Right ventricle myocardium superior (tissue), 1 donor: ENCODE measurements at regions not wholly inside any gene's neighbourhood (a gene's known extent, or its start where the extent isn't known, plus 50 kb on each side); places are given as distances from the start of the nearest gene placed in this dataset.
A peak's percentile ranks its signal among the peaks of the same experiment; 100 is the strongest.
"Not testable (repeated sequence)": the region's sequence is repeated elsewhere in the genome, so short reads cannot be mapped to it uniquely, and the experiment has no call there.

Source experiments
- ATAC-seq: fragments of 200-7000 bp; cut with Tn5 transposase; one replicate; pipeline ENCODE4 v1.9.1; 2020; ENCODE audit warnings: mild to moderate bottlenecking; ENCODE audit not compliant: poor library complexity
- DNase-seq: peaks from one replicate; pipeline ENCODE4 v3.0.0-alpha.2; 2020
- intact Hi-C: fragments of 100-400 bp; cut with DNase I; formaldehyde crosslinking; loops from one replicate; pipeline ENCODE4 v1.11.2; 2022
- donor health status: DM: no; HTN: yes; CAD: no; lungs with severe emphysema.

- ATAC-seq (no peak), DNase-seq (no peak)
- intact Hi-C loops, result no loop called here
Measured at GRCh38 chr22:46038516-46039430, 61.8 kb upstream of the WNT7B start.

- ATAC-seq (no peak), DNase-seq (no peak)
- intact Hi-C loops, result no loop called here
Measured at GRCh38 chr22:46039535-46039934, 62.6 kb upstream of the WNT7B start.

GRCh38 chr22:46040471-46041465, 63.8 kb upstream of the WNT7B start:
- DNase-seq (peak; percentile 28), ATAC-seq (no peak)
- intact Hi-C loops, result no loop called here

GRCh38 chr22:46041642-46042041, 64.7 kb upstream of the WNT7B start:
- no peak for ATAC-seq
- intact Hi-C loops, result no loop called here
- no peak for DNase-seq

- no peak for DNase-seq
- ATAC-seq, result no peak
- intact Hi-C loops, result no loop called here
Measured at GRCh38 chr22:46042786-46043185, 65.8 kb upstream of the WNT7B start.

- DNase-seq (no peak), ATAC-seq (no peak)
- intact Hi-C loops, result no loop called here
Measured at GRCh38 chr22:46043339-46043738, 66.4 kb upstream of the WNT7B start.

- intact Hi-C loops, result no loop called here
- DNase-seq, result no peak
- peak; percentile 16 for ATAC-seq
Measured at GRCh38 chr22:46043816-46044620, 67.1 kb upstream of the WNT7B start.

- DNase-seq (peak; percentile 75), ATAC-seq (peak; percentile 30)
- intact Hi-C loops, result no loop called here
Measured at GRCh38 chr22:46044621-46045458, 67.9 kb upstream of the WNT7B start.

- intact Hi-C loops, result no loop called here
- peak; percentile 69 for ATAC-seq
- peak; percentile 61 for DNase-seq
Measured at GRCh38 chr22:46045459-46046298, 68.7 kb upstream of the WNT7B start.

- ATAC-seq, result no peak
- intact Hi-C loops, result no loop called here
- peak; percentile 37 for DNase-seq
Measured at GRCh38 chr22:46046299-46046685, 69.3 kb upstream of the WNT7B start.

GRCh38 chr22:46047226-46047625, 70.3 kb upstream of the WNT7B start:
- no peak for ATAC-seq
- peak; percentile 22 for DNase-seq
- intact Hi-C loops, result no loop called here

- intact Hi-C loops, result no loop called here
- peak; percentile 68 for DNase-seq
- no peak for ATAC-seq
Measured at GRCh38 chr22:46047841-46048595, 71.1 kb upstream of the WNT7B start.

- DNase-seq, result peak; percentile 11
- ATAC-seq, intact Hi-C loops: not testable (repeated sequence)
Measured at GRCh38 chr22:46048661-46049060, 71.7 kb upstream of the WNT7B start.

GRCh38 chr22:46049726-46050450, 72.9 kb upstream of the WNT7B start:
- DNase-seq, result peak; percentile 38
- intact Hi-C loops, result no loop called here

GRCh38 chr22:46050451-46050845, 73.5 kb upstream of the WNT7B start:
- ATAC-seq (no peak), DNase-seq (peak; percentile 13)
- intact Hi-C loops, result no loop called here

More at GRCh38 chr22:46049726-46050450, 72.9 kb upstream of the WNT7B start:
- ATAC-seq, result no peak
